WTC11 (cell line): ENCODE measurements at regions not wholly inside any gene's neighbourhood (a gene's known extent, or its start where the extent isn't known, plus 50 kb on each side); places are given as distances from the start of the nearest gene placed in this dataset.

Experiments used
- ATAC-seq: fragments of 200-7000 bp; cut with Tn5 transposase; 2 replicates; pipeline ENCODE4 v1.10.0; 2021; ENCODE audit warnings: mild to moderate bottlenecking, moderate library complexity
- CTCF ChIA-PET: fragments of 300-600 bp; sonication (Branson Sonifier 250); formaldehyde crosslinking; loops from one replicate; lab custom pipeline; 2021; ENCODE audit warnings: antibody characterized with exemption; lab: Charles Lee
- POLR2A ChIA-PET: fragments of 350-600 bp; sonication (Branson Sonifier 250); formaldehyde crosslinking; loops from one replicate; lab custom pipeline; 2021; ENCODE audit warnings: antibody characterized with exemption; lab: Charles Lee
- DNase-seq: peaks from one replicate; pipeline ENCODE4 v3.0.0; 2021; ENCODE audit warnings: low spot score
- H3K27ac Mint-ChIP-seq: 2 replicates; pipeline ENCODE4 v1.8.0; 2021; ENCODE audit warnings: mixed read lengths
- H3K27me3 Mint-ChIP-seq: 2 replicates; pipeline ENCODE4 v1.8.0; 2021; ENCODE audit warnings: low read depth, mild to moderate bottlenecking, moderate library complexity, mixed read lengths
- H3K36me3 Mint-ChIP-seq: 2 replicates; pipeline ENCODE4 v1.8.0; 2021; ENCODE audit warnings: mixed read lengths
- H3K4me1 Mint-ChIP-seq: 2 replicates; pipeline ENCODE4 v1.8.0; 2022; ENCODE audit warnings: mixed read lengths
- H3K4me3 Mint-ChIP-seq: 2 replicates; pipeline ENCODE4 v1.8.0; 2021; ENCODE audit warnings: mild to moderate bottlenecking, moderate library complexity, mixed read lengths
- H3K9me3 Mint-ChIP-seq: 2 replicates; pipeline ENCODE4 v1.8.0; 2021; ENCODE audit warnings: mixed read lengths
- AFF4 ChIP-seq: sonication (generic); formaldehyde crosslinking; IDR thresholded peaks from 2 replicates; pipeline ENCODE4 v1.8.1; 2023; ENCODE audit warnings: mild to moderate bottlenecking, missing genetic modification reagents, borderline replicate concordance
- ARID4B ChIP-seq: sonication (generic); formaldehyde crosslinking; IDR thresholded peaks from 2 replicates; pipeline ENCODE4 v1.8.0; 2023; ENCODE audit warnings: missing genetic modification reagents, mild to moderate bottlenecking, borderline replicate concordance
- ATF1 ChIP-seq: sonication (generic); formaldehyde crosslinking; IDR thresholded peaks from 2 replicates; pipeline ENCODE4 v1.8.1; 2023; ENCODE audit warnings: mild to moderate bottlenecking, moderate library complexity, missing genetic modification reagents
- ATF2 ChIP-seq: sonication (generic); formaldehyde crosslinking; IDR thresholded peaks from 2 replicates; pipeline ENCODE4 v1.8.1; 2022; ENCODE audit warnings: low read depth, missing genetic modification reagents, borderline replicate concordance
- ATF3 ChIP-seq: sonication (generic); formaldehyde crosslinking; conservative IDR thresholded peaks from 2 replicates; pipeline ENCODE4 v1.8.1; 2022; ENCODE audit warnings: mild to moderate bottlenecking, missing genetic modification reagents
- E2F4 ChIP-seq: sonication (generic); formaldehyde crosslinking; IDR thresholded peaks from 2 replicates; pipeline ENCODE4 v1.8.1; 2022; ENCODE audit warnings: low read depth, mild to moderate bottlenecking, moderate library complexity, missing genetic modification reagents, borderline replicate concordance
- E2F5 ChIP-seq: sonication (generic); formaldehyde crosslinking; IDR thresholded peaks from 2 replicates; pipeline ENCODE4 v1.8.1; 2022; ENCODE audit warnings: mild to moderate bottlenecking, moderate library complexity, missing genetic modification reagents
- JUN ChIP-seq: sonication (generic); formaldehyde crosslinking; IDR thresholded peaks from 2 replicates; pipeline ENCODE4 v1.8.0; 2023; ENCODE audit warnings: mild to moderate bottlenecking, missing genetic modification reagents
- NR2C2 ChIP-seq: sonication (generic); formaldehyde crosslinking; IDR thresholded peaks from 2 replicates; pipeline ENCODE4 v1.8.0; 2022; ENCODE audit warnings: mild to moderate bottlenecking, missing genetic modification reagents
- STAT6 ChIP-seq: sonication (generic); formaldehyde crosslinking; conservative IDR thresholded peaks from 2 replicates; pipeline ENCODE4 v1.8.1; 2023; ENCODE audit warnings: mild to moderate bottlenecking, low read depth, missing genetic modification reagents, moderate library complexity
- USF2 ChIP-seq: sonication (generic); formaldehyde crosslinking; IDR thresholded peaks from 2 replicates; pipeline ENCODE4 v1.8.1; 2023; ENCODE audit warnings: mild to moderate bottlenecking, missing genetic modification reagents, moderate library complexity
- ZNF138 ChIP-seq: sonication (generic); formaldehyde crosslinking; conservative IDR thresholded peaks from 2 replicates; pipeline ENCODE4 v1.8.1; 2022; ENCODE audit warnings: mild to moderate bottlenecking, moderate library complexity, missing genetic modification reagents
- ZNF219 ChIP-seq: sonication (generic); formaldehyde crosslinking; IDR thresholded peaks from 2 replicates; pipeline ENCODE4 v1.8.0; 2023; ENCODE audit warnings: missing genetic modification reagents, mild to moderate bottlenecking, borderline replicate concordance
- ZNF416 ChIP-seq: fragments of 250-450 bp; sonication (Bioruptor Pico); IDR thresholded peaks from 2 replicates; pipeline ENCODE4 v1.9.0; 2021; ENCODE audit warnings: mild to moderate bottlenecking, inconsistent platforms

- ATAC-seq (no peak), DNase-seq (no peak)
- H3K9me3 Mint-ChIP-seq = no peaks in the 10 kb centered on the region
- CTCF ChIA-PET = no interaction called here
- no peak overlapping the region for H3K27ac Mint-ChIP-seq
- no peak overlapping the region for H3K4me3 Mint-ChIP-seq
- no peaks in the 10 kb centered on the region for H3K36me3 Mint-ChIP-seq
- H3K4me1 Mint-ChIP-seq = no peaks in the 10 kb centered on the region
- no peaks in the 10 kb centered on the region for H3K27me3 Mint-ChIP-seq
- no peak for TF ChIP-seq NR2C2 (CRISPR knock-in tag)
- no peak for TF ChIP-seq ATF3 (CRISPR knock-in tag)
- no peak for TF ChIP-seq USF2 (CRISPR knock-in tag)
- no peak for TF ChIP-seq JUN (CRISPR knock-in tag)
- TF ChIP-seq ZNF138 (CRISPR knock-in tag) = no peak
- TF ChIP-seq ARID4B (CRISPR knock-in tag) = no peak
- TF ChIP-seq E2F5 (CRISPR knock-in tag) = no peak
- TF ChIP-seq ZNF219 = no peak
- TF ChIP-seq ZNF416 (CRISPR knock-in tag) = no peak
- no peak for TF ChIP-seq ATF1 (CRISPR knock-in tag)
- POLR2A ChIA-PET = no interaction called here
Observed at GRCh38 chr5:76025790-76026189, 57.4 kb upstream of the SV2C start.

GRCh38 chr5:76025069-76025468, 58.1 kb upstream of the SV2C start:
- no peak for ATAC-seq
- Mint-ChIP-seq H3K4me3 (no peak overlapping the region), H3K9me3 (no peaks in the 10 kb centered on the region), H3K27me3 (no peaks in the 10 kb centered on the region), H3K36me3 (no peaks in the 10 kb centered on the region), H3K27ac (no peak overlapping the region), H3K4me1 (no peaks in the 10 kb centered on the region)
- no peak for TF ChIP-seq ATF2 (CRISPR knock-in tag)
- no peak for TF ChIP-seq STAT6
- TF ChIP-seq AFF4 (CRISPR knock-in tag) = no peak
- no peak for TF ChIP-seq E2F4 (CRISPR knock-in tag)
- DNase-seq = no peak
- CTCF ChIA-PET = no interaction called here
- POLR2A ChIA-PET = no interaction called here
